Tibial nerve (tissue), 4 donors: ENCODE measurements at regions not wholly inside any gene's neighbourhood (a gene's known extent, or its start where the extent isn't known, plus 50 kb on each side); places are given as distances from the start of the nearest gene placed in this dataset.

Source experiments
- EP300 ChIP-seq, 2 donors: sonication (generic); formaldehyde crosslinking; IDR thresholded peaks; one replicate each; pipeline ENCODE4 v1.6.1; 2017; ENCODE audit warnings: antibody characterized with exemption in 2 of 2, mild to moderate bottlenecking in 1 of 2
- POLR2A ChIP-seq, 2 donors: fragments of 450-650 bp; IDR thresholded peaks; one replicate each; pipeline ENCODE4 v1.6.1; 2017; ENCODE audit warnings: antibody characterized with exemption in 2 of 2, mild to moderate bottlenecking in 2 of 2, moderate library complexity in 2 of 2
- TF ChIP-seq, protein P1 (sequence below), 5 experiments: fragments of 200-600 bp in 3 of 5; fragments of 450-650 bp in 2 of 5; sonication (generic) in 3 of 5; IDR thresholded peaks; one replicate each; pipeline ENCODE4 v1.5.1; 2016 to 2019; ENCODE audit warnings: antibody characterized with exemption in 5 of 5, mild to moderate bottlenecking in 3 of 5, moderate library complexity in 2 of 5

GRCh38 chr14:38941488-38941887 is 161.5 kb downstream of the SEC23A start:
- TF ChIP-seq EP300 (IDR thresholded peaks at IDR 0.05) (no peak), POLR2A (IDR thresholded peaks at IDR 0.05) (no peak)
- TF ChIP-seq, protein P1, sequence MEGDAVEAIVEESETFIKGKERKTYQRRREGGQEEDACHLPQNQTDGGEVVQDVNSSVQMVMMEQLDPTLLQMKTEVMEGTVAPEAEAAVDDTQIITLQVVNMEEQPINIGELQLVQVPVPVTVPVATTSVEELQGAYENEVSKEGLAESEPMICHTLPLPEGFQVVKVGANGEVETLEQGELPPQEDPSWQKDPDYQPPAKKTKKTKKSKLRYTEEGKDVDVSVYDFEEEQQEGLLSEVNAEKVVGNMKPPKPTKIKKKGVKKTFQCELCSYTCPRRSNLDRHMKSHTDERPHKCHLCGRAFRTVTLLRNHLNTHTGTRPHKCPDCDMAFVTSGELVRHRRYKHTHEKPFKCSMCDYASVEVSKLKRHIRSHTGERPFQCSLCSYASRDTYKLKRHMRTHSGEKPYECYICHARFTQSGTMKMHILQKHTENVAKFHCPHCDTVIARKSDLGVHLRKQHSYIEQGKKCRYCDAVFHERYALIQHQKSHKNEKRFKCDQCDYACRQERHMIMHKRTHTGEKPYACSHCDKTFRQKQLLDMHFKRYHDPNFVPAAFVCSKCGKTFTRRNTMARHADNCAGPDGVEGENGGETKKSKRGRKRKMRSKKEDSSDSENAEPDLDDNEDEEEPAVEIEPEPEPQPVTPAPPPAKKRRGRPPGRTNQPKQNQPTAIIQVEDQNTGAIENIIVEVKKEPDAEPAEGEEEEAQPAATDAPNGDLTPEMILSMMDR (IDR thresholded peaks at IDR 0.05): no peak
